ENCODE measurements at regions not wholly inside any gene's neighbourhood (a gene's known extent, or its start where the extent isn't known, plus 50 kb on each side); places are given as distances from the start of the nearest gene placed in this dataset.

- no peak for TF ChIP-seq ISL1 (CRISPR knock-in tag; IDR thresholded peaks at IDR 0.05)
- TF ChIP-seq ZC3H10 (CRISPR knock-in tag; IDR thresholded peaks at IDR 0.05), result no peak
- TF ChIP-seq, protein P1, sequence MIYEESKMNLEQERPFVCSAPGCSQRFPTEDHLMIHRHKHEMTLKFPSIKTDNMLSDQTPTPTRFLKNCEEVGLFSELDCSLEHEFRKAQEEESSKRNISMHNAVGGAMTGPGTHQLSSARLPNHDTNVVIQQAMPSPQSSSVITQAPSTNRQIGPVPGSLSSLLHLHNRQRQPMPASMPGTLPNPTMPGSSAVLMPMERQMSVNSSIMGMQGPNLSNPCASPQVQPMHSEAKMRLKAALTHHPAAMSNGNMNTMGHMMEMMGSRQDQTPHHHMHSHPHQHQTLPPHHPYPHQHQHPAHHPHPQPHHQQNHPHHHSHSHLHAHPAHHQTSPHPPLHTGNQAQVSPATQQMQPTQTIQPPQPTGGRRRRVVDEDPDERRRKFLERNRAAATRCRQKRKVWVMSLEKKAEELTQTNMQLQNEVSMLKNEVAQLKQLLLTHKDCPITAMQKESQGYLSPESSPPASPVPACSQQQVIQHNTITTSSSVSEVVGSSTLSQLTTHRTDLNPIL (CRISPR knock-in tag; IDR thresholded peaks at IDR 0.05; ENCODE audit: low read depth), result no peak
- TF ChIP-seq TOX (CRISPR knock-in tag; IDR thresholded peaks at IDR 0.05; ENCODE audit: borderline replicate concordance), result no peak
- no peak for TF ChIP-seq ZFP3 (CRISPR knock-in tag; IDR thresholded peaks at IDR 0.05)
- no peak for TF ChIP-seq OSR1 (CRISPR knock-in tag; IDR thresholded peaks at IDR 0.05)
- no peak for TF ChIP-seq RARB (CRISPR knock-in tag; IDR thresholded peaks at IDR 0.05)
- ATAC-seq, result peak; percentile 81
These were observed 87.4 kb upstream of the C1orf21 start for GRCh38 chr1:184299406-184299790.

DNA sequence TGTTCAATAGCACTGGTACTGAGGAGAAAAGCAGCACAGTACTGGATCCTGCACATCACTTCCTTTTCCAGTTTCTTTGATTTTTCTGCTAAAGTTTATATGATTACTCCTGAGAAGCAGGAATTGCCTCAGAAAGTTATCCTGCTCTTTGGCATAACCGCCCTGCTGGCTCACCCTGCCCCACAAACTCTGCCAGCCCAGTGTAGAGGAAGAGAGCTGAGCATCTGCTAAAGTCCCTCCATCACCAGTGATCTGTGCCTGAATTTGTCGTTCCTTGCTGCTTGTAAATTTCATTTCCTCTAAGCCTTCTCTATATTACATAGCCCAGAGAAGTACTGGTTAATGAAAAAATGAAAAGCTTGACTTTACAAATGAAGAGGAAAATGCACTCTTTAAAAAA, 87.0 kb upstream of the C1orf21 start:
- peak; percentile 5 for ATAC-seq
- TF ChIP-seq, protein P2, sequence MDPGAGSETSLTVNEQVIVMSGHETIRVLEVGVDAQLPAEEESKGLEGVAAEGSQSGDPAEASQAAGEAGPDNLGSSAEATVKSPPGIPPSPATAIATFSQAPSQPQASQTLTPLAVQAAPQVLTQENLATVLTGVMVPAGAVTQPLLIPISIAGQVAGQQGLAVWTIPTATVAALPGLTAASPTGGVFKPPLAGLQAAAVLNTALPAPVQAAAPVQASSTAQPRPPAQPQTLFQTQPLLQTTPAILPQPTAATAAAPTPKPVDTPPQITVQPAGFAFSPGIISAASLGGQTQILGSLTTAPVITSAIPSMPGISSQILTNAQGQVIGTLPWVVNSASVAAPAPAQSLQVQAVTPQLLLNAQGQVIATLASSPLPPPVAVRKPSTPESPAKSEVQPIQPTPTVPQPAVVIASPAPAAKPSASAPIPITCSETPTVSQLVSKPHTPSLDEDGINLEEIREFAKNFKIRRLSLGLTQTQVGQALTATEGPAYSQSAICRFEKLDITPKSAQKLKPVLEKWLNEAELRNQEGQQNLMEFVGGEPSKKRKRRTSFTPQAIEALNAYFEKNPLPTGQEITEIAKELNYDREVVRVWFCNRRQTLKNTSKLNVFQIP (CRISPR knock-in tag; IDR thresholded peaks at IDR 0.05; ENCODE audit: borderline replicate concordance, low read depth), result no peak
- TF ChIP-seq, protein P3, sequence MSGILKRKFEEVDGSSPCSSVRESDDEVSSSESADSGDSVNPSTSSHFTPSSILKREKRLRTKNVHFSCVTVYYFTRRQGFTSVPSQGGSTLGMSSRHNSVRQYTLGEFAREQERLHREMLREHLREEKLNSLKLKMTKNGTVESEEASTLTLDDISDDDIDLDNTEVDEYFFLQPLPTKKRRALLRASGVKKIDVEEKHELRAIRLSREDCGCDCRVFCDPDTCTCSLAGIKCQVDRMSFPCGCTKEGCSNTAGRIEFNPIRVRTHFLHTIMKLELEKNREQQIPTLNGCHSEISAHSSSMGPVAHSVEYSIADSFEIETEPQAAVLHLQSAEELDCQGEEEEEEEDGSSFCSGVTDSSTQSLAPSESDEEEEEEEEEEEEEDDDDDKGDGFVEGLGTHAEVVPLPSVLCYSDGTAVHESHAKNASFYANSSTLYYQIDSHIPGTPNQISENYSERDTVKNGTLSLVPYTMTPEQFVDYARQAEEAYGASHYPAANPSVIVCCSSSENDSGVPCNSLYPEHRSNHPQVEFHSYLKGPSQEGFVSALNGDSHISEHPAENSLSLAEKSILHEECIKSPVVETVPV (CRISPR knock-in tag; IDR thresholded peaks at IDR 0.05), result no peak
- TF ChIP-seq ARNTL (CRISPR knock-in tag; IDR thresholded peaks at IDR 0.05; ENCODE audit: borderline replicate concordance, low read depth) (no peak), SNAI2 (CRISPR knock-in tag; IDR thresholded peaks at IDR 0.05) (no peak), CSDC2 (CRISPR knock-in tag; IDR thresholded peaks at IDR 0.05) (no peak), ZNF70 (CRISPR knock-in tag; IDR thresholded peaks at IDR 0.05) (no peak), ISL1 (CRISPR knock-in tag; IDR thresholded peaks at IDR 0.05) (no peak), TOX (CRISPR knock-in tag; IDR thresholded peaks at IDR 0.05; ENCODE audit: borderline replicate concordance) (no peak), ZNF8 (CRISPR knock-in tag; IDR thresholded peaks at IDR 0.05) (no peak), TSHZ2 (CRISPR knock-in tag; IDR thresholded peaks at IDR 0.05) (no peak), ZC3H10 (CRISPR knock-in tag; IDR thresholded peaks at IDR 0.05) (no peak), PATZ1 (CRISPR knock-in tag; IDR thresholded peaks at IDR 0.05; ENCODE audit: borderline replicate concordance) (no peak), ESRRG (CRISPR knock-in tag; IDR thresholded peaks at IDR 0.05) (no peak)
- TF ChIP-seq, protein P1 (CRISPR knock-in tag; IDR thresholded peaks at IDR 0.05; ENCODE audit: low read depth), result no peak

DNA sequence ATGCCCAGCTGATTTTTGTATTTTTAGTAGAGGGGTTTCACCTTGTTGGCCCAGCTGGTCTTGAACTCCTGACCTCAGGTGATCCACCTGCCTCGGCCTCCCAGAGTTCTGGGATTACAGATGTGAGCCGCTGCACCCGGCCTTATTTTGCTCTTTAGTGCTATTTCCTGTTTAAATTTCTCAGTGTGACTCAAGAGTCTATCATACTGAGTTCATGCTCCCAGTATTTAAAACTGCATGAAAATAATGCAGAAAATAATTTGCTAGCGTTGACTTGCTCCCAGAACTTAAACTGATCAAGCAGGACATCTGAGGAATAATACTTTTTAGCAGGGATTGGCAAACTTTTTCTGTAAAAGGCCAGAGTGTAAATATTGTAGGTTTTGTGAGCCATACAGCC, 86.4 kb upstream of the C1orf21 start:
- no peak for TF ChIP-seq ISL1 (CRISPR knock-in tag; IDR thresholded peaks at IDR 0.05)
- TF ChIP-seq, protein P3 (CRISPR knock-in tag; IDR thresholded peaks at IDR 0.05), result no peak
- no peak for TF ChIP-seq GLIS3 (CRISPR knock-in tag; IDR thresholded peaks at IDR 0.05)
- TF ChIP-seq, protein P2 (CRISPR knock-in tag; IDR thresholded peaks at IDR 0.05; ENCODE audit: borderline replicate concordance, low read depth), result no peak
- no peak for TF ChIP-seq ZNF70 (CRISPR knock-in tag; IDR thresholded peaks at IDR 0.05)
- no peak for TF ChIP-seq PATZ1 (CRISPR knock-in tag; IDR thresholded peaks at IDR 0.05; ENCODE audit: borderline replicate concordance)
- no peak for ATAC-seq

Data from SK-N-SH treated with all-trans-retinoic acid at 6 μM for 48 hours (cell line).